HL-60 (cell line): ENCODE measurements at regions not wholly inside any gene's neighbourhood (a gene's known extent, or its start where the extent isn't known, plus 50 kb on each side); places are given as distances from the start of the nearest gene placed in this dataset.
"Not testable (repeated sequence)": the region's sequence is repeated elsewhere in the genome, so short reads cannot be mapped to it uniquely, and the experiment has no call there.

Experiments used
- DNase-seq, 2 experiments: peaks; one replicate each; pipeline ENCODE4 v3.0.0-alpha.2; 2010 to 2020; ENCODE audit warnings: low read depth in 1 of 2, low spot score in 1 of 2
- H3K27ac ChIP-seq: fragments of 250-450 bp; sonication (Bioruptor Pico); replicated peaks from 2 replicates; pipeline ENCODE4 v1.5.1; 2020; ENCODE audit warnings: mild to moderate bottlenecking, moderate library complexity
- H3K27me3 ChIP-seq: fragments of 250-450 bp; sonication (Bioruptor Pico); 2 replicates; pipeline ENCODE4 v1.5.1; 2021; ENCODE audit warnings: mild to moderate bottlenecking, moderate library complexity; ENCODE audit not compliant: insufficient read depth, poor library complexity, severe bottlenecking
- H3K4me3 ChIP-seq: replicated peaks from 2 replicates; pipeline ENCODE4 v1.5.1; 2011; ENCODE audit warnings: mild to moderate bottlenecking, control low read depth, low read length; ENCODE audit not compliant: insufficient read depth
- CTCF ChIP-seq: IDR thresholded peaks from one replicate; pipeline ENCODE4 v1.5.1; 2011; ENCODE audit warnings: low read length, control low read depth, inconsistent platforms; ENCODE audit not compliant: insufficient read depth
- GABPA ChIP-seq: IDR thresholded peaks from 2 replicates; pipeline ENCODE4 v1.6.1; 2012; ENCODE audit warnings: low read depth
- POLR2AphosphoS5 ChIP-seq: IDR thresholded peaks from 2 replicates; pipeline ENCODE4 v1.6.1; 2012; ENCODE audit warnings: low read depth
- REST ChIP-seq: IDR thresholded peaks from 2 replicates; pipeline ENCODE4 v1.6.1; 2012; ENCODE audit warnings: low read depth; ENCODE audit not compliant: insufficient replicate concordance
- SPI1 ChIP-seq: IDR thresholded peaks from 2 replicates; pipeline ENCODE4 v1.6.1; 2012; ENCODE audit warnings: low read depth, mild to moderate bottlenecking, borderline replicate concordance

- H3K27me3 ChIP-seq, H3K4me3 ChIP-seq: not testable (repeated sequence)
- DNase-seq = peak in 1 of 2 experiments; percentile 68
- 0 out of 2 replicates have a peak overlapping the region, but pooled peaks have one; percentile 7 for H3K27ac ChIP-seq
- TF ChIP-seq SPI1 = peak; percentile 86
Measured at GRCh38 chr18:56279816-56280215, 358.6 kb downstream of the TXNL1 start.

GRCh38 chr18:56278421-56279003, 359.9 kb downstream of the TXNL1 start:
- DNase-seq = no peak
- Histone ChIP-seq H3K27ac (no peak overlapping the region), H3K4me3 (no peak overlapping the region), H3K27me3 (no peaks in the 10 kb centered on the region)
- no peak for TF ChIP-seq REST
- no peak for TF ChIP-seq CTCF
- TF ChIP-seq GABPA = no peak
- TF ChIP-seq POLR2AphosphoS5 = no peak
- no peak for TF ChIP-seq SPI1

GRCh38 chr18:56276466-56276865, 361.9 kb downstream of the TXNL1 start:
- TF ChIP-seq REST (no peak), SPI1 (no peak), GABPA (no peak), POLR2AphosphoS5 (no peak), CTCF (no peak)
- Histone ChIP-seq H3K27ac (no peak overlapping the region), H3K27me3 (no peaks in the 10 kb centered on the region), H3K4me3 (no peak overlapping the region)
- no peak for DNase-seq

GRCh38 chr18:56273541-56274219, 364.7 kb downstream of the TXNL1 start:
- no peak overlapping the region for H3K27ac ChIP-seq
- TF ChIP-seq CTCF = no peak
- no peak for TF ChIP-seq SPI1
- no peak for TF ChIP-seq REST
- no peak for TF ChIP-seq POLR2AphosphoS5
- no peak for TF ChIP-seq GABPA
- H3K4me3 ChIP-seq = no peak overlapping the region
- no peak for DNase-seq
- H3K27me3 ChIP-seq = no peaks in the 10 kb centered on the region
